NB4 (cell line): ENCODE measurements at regions not wholly inside any gene's neighbourhood (a gene's known extent, or its start where the extent isn't known, plus 50 kb on each side); places are given as distances from the start of the nearest gene placed in this dataset.

Experiments
- DNase-seq: peaks from one replicate; pipeline ENCODE4 v3.0.0; 2010; ENCODE audit warnings: low read depth
- H3K4me3 ChIP-seq: one replicate; pipeline ENCODE4 v1.5.1; 2011; ENCODE audit warnings: mild to moderate bottlenecking, low read depth, low read length, moderate library complexity
- MYC ChIP-seq: IDR thresholded peaks from 2 replicates; pipeline ENCODE4 v1.6.1; 2011; ENCODE audit warnings: low read depth, low read length
- POLR2A ChIP-seq: IDR thresholded peaks from 2 replicates; pipeline ENCODE4 v1.6.1; 2011; ENCODE audit warnings: mild to moderate bottlenecking; ENCODE audit not compliant: insufficient read length; ENCODE audit errors: extremely low read depth
- TF ChIP-seq, protein P1 (sequence below): IDR thresholded peaks from one replicate; pipeline ENCODE4 v1.5.1; 2012; ENCODE audit warnings: low read depth, low read length
- TF ChIP-seq, protein P2 (sequence below): IDR thresholded peaks from 2 replicates; pipeline ENCODE4 v1.6.1; 2011; ENCODE audit warnings: low read depth, low read length

DNA sequence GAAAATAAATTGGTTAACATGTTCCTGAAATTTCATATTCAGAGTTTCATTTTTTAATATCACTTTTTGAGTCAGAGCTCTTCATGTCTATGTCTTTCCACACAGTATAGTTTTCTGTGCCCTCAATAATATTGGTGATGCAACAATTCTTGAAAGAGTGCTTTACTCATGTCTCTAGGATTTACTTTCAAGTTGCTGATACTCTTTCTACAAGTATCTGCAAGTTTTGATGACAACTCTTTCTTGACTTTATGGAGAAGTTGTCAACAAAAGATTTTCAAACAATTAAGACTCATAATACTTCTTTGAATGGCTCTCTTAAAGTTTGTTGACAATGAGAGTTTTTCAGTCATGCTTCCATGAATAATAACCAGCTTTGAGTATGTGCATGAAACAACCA, 561.7 kb downstream of the DIAPH3 start:
- H3K4me3 ChIP-seq, result no peak overlapping the region
- TF ChIP-seq POLR2A, result no peak
- TF ChIP-seq, protein P1, sequence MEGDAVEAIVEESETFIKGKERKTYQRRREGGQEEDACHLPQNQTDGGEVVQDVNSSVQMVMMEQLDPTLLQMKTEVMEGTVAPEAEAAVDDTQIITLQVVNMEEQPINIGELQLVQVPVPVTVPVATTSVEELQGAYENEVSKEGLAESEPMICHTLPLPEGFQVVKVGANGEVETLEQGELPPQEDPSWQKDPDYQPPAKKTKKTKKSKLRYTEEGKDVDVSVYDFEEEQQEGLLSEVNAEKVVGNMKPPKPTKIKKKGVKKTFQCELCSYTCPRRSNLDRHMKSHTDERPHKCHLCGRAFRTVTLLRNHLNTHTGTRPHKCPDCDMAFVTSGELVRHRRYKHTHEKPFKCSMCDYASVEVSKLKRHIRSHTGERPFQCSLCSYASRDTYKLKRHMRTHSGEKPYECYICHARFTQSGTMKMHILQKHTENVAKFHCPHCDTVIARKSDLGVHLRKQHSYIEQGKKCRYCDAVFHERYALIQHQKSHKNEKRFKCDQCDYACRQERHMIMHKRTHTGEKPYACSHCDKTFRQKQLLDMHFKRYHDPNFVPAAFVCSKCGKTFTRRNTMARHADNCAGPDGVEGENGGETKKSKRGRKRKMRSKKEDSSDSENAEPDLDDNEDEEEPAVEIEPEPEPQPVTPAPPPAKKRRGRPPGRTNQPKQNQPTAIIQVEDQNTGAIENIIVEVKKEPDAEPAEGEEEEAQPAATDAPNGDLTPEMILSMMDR, result no peak

DNA sequence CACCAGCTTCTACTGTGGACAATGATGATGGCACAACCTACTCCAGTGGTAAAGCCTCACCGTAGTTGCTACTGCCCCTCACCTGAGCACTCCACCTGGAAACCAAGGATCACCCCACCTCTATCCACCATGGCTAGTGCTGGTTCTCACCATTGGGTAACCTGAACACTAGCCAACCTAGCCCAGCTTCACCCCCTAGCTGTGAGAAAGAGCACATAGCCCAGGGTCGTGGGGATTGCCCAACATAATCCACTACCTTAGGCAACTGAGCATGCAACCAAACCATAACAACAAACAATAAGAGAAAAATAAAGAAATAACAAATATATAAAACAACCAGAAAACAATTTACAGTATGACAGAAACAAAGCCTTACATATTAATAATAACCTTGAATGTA, 560.1 kb downstream of the DIAPH3 start:
- H3K4me3 ChIP-seq, result no peak overlapping the region
- no peak for DNase-seq
- TF ChIP-seq MYC, result no peak
- TF ChIP-seq, protein P2, sequence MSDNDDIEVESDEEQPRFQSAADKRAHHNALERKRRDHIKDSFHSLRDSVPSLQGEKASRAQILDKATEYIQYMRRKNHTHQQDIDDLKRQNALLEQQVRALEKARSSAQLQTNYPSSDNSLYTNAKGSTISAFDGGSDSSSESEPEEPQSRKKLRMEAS, result no peak
- TF ChIP-seq, protein P1, result no peak
- TF ChIP-seq POLR2A, result no peak

More for the DNA sequence above, 561.7 kb downstream of the DIAPH3 start:
- DNase-seq, result no peak

DNA sequence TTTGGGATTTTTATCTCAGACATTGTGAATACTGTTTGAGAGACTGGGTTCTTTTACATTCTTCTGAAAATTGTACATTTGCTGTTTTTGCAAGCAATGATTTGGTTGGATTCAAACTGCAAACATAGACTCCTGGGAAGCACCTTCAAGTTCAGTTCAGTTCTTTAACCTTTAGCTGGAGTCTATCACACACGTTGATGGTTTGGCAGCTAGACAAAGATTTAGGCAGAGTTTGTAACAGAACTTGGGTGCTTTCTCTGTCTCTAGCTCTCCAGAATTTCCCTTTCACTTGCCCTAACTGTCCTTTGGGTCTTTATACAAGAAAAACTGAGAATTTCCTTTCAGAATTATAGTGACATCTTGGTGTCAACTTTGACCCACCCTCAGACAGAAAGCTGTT, 556.6 kb downstream of the DIAPH3 start:
- TF ChIP-seq POLR2A (no peak), MYC (no peak)
- TF ChIP-seq, protein P1, result no peak
- TF ChIP-seq, protein P2, result no peak
- H3K4me3 ChIP-seq, result no peak overlapping the region
- DNase-seq, result no peak

DNA sequence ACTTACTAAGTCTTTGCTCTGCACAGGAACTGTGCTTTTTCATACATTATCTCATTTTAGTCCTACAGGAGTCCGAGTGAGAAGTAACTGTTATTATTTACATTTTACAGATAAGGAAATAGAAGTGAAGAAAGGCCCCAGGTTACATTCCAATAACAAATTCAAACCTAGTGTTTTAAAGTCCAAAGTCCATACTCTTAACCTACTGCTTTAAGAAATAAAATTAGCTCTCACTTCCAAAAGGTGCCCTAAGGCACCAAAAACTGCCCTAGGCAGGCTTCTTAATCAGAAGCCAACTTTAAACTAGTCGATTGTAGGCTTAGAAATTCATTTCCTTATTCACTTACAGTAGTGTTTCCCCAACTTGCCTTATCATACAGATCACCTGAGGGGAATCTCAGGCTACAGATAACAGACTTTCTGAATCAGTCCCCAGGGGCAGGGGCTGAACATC, 555.9 kb downstream of the DIAPH3 start:
- no peak for DNase-seq
- H3K4me3 ChIP-seq, result no peak overlapping the region
- TF ChIP-seq MYC (no peak), POLR2A (no peak)
- TF ChIP-seq, protein P2, result no peak
- TF ChIP-seq, protein P1, result no peak

DNA sequence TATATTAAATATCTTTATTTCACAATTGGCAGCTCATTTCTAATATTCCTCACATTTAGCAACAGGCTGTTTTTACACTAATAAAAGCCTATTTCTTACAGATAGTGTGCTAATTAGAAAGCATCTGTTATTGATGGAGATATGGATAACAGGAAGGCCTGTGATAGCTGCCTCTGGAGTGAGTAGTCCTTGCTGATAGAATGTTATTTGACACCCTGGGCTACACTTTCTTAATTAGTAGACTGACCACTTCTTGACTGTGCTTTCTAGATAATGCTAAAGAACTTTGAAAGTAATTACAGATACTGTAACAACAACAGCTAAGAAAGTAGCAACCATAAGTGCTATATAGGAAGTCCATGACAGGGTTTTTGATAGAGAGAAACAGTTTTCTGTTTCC, 554.3 kb downstream of the DIAPH3 start:
- no peak for DNase-seq
- TF ChIP-seq POLR2A (no peak), MYC (no peak)
- TF ChIP-seq, protein P1, result no peak
- TF ChIP-seq, protein P2, result no peak

More for the DNA sequence above, 554.3 kb downstream of the DIAPH3 start:
- H3K4me3 ChIP-seq, result no peak overlapping the region
